IPS-NIHi7 (cell line): ENCODE measurements at regions not wholly inside any gene's neighbourhood (a gene's known extent, or its start where the extent isn't known, plus 50 kb on each side); places are given as distances from the start of the nearest gene placed in this dataset.

Experiments
- DNase-seq: peaks from one replicate; pipeline ENCODE4 v3.0.0; 2012; ENCODE audit warnings: mixed read lengths; ENCODE audit errors: extremely low spot score

GRCh38 chr10:105982735-105983134 is 1181.8 kb downstream of the SORCS1 start:
- DNase-seq = no peak

- DNase-seq = no peak
These were observed 1182.8 kb downstream of the SORCS1 start for GRCh38 chr10:105981679-105982078.

- DNase-seq = peak; percentile 54
These were observed 1189.6 kb downstream of the SORCS1 start for GRCh38 chr10:105974803-105975456.

GRCh38 chr10:105973902-105974301 is 1190.6 kb downstream of the SORCS1 start:
- DNase-seq = no peak

- peak; percentile 21 for DNase-seq
These were observed 1191.1 kb downstream of the SORCS1 start for GRCh38 chr10:105973360-105973759.

GRCh38 chr10:105971460-105971859 is 1193.0 kb downstream of the SORCS1 start:
- DNase-seq = no peak

- no peak for DNase-seq
These were observed 1194.6 kb downstream of the SORCS1 start for GRCh38 chr10:105969884-105970377.

GRCh38 chr10:105968666-105969065 is 1195.8 kb downstream of the SORCS1 start:
- DNase-seq = no peak

- no peak for DNase-seq
These were observed 1197.2 kb downstream of the SORCS1 start for GRCh38 chr10:105967256-105967655.

- no peak for DNase-seq
These were observed 1199.4 kb downstream of the SORCS1 start for GRCh38 chr10:105965141-105965540.

- no peak for DNase-seq
These were observed 1200.5 kb downstream of the SORCS1 start for GRCh38 chr10:105964009-105964408.

GRCh38 chr10:105963334-105963884 is 1201.1 kb downstream of the SORCS1 start:
- no peak for DNase-seq

GRCh38 chr10:105956550-105956949 is 1208.0 kb downstream of the SORCS1 start:
- no peak for DNase-seq

- no peak for DNase-seq
These were observed 1210.6 kb downstream of the SORCS1 start for GRCh38 chr10:105953861-105954260.

GRCh38 chr10:105953056-105953455 is 1211.5 kb downstream of the SORCS1 start:
- no peak for DNase-seq

- DNase-seq = peak; percentile 49
These were observed 1212.4 kb downstream of the SORCS1 start for GRCh38 chr10:105952153-105952552.

- peak; percentile 60 for DNase-seq
These were observed 1214.1 kb downstream of the SORCS1 start for GRCh38 chr10:105950410-105950809.

- DNase-seq = no peak
These were observed 1214.8 kb downstream of the SORCS1 start for GRCh38 chr10:105949721-105950120.

GRCh38 chr10:105925045-105925785 is 1239.3 kb downstream of the SORCS1 start:
- DNase-seq = peak; percentile 19

- DNase-seq = no peak
These were observed 1243.2 kb downstream of the SORCS1 start for GRCh38 chr10:105921348-105921747.

GRCh38 chr10:105914432-105914831 is 1250.1 kb downstream of the SORCS1 start:
- DNase-seq = no peak

- DNase-seq = no peak
These were observed 1255.8 kb downstream of the SORCS1 start for GRCh38 chr10:105908701-105909100.

GRCh38 chr10:105885495-105885894 is 1244.4 kb downstream of the SORCS3 start:
- no peak for DNase-seq
